HEK293 (cell line): ENCODE measurements at regions not wholly inside any gene's neighbourhood (a gene's known extent, or its start where the extent isn't known, plus 50 kb on each side); places are given as distances from the start of the nearest gene placed in this dataset.

ENCODE experiments used
- CTCF ChIA-PET: fragments of 350-600 bp; formaldehyde crosslinking; extraction: SDS; loops from one replicate; lab custom pipeline; 2021; ENCODE audit warnings: antibody characterized with exemption; lab: Yijun Ruan, JAX
- POLR2A ChIA-PET: fragments of 300-600 bp; formaldehyde crosslinking; extraction: SDS; loops from one replicate; lab custom pipeline; 2020; ENCODE audit warnings: antibody characterized with exemption, inconsistent platforms; lab: Yijun Ruan, JAX
- H3K27ac ChIP-seq: fragments of 200-500 bp; sonication (Bioruptor generic); 2 replicates; pipeline ENCODE4 v1.5.1; 2014; ENCODE audit warnings: low read depth, low read length, control low read depth, inconsistent platforms; ENCODE audit errors: extremely low read depth
- H3K36me3 ChIP-seq, 2 experiments: fragments of 200-500 bp in 1 of 2; sonication (Bioruptor generic) in 1 of 2; 1 replicate in 1 of 2; 2 replicates in 1 of 2; pipeline ENCODE4 v1.5.1; 2014 to 2017; ENCODE audit warnings: inconsistent platforms in 2 of 2, low read length in 2 of 2; ENCODE audit not compliant: control insufficient read depth in 2 of 2, insufficient read depth in 1 of 2
- H3K4me1 ChIP-seq: fragments of 200-500 bp; sonication (Bioruptor generic); 2 replicates; pipeline ENCODE4 v1.5.1; 2014; ENCODE audit warnings: mild to moderate bottlenecking, low read length, inconsistent platforms; ENCODE audit not compliant: control insufficient read depth, insufficient read depth
- H3K4me3 ChIP-seq: 2 replicates; pipeline ENCODE4 v1.5.1; 2011; ENCODE audit warnings: low read depth, mild to moderate bottlenecking, control low read depth, low read length, moderate library complexity
- H3K9me3 ChIP-seq: fragments of 200-500 bp; sonication (Bioruptor generic); 2 replicates; pipeline ENCODE4 v1.5.1; 2014; ENCODE audit warnings: low read depth, low read length, inconsistent platforms; ENCODE audit not compliant: control insufficient read depth, insufficient read depth
- HOXA7 ChIP-seq: sonication (generic); formaldehyde crosslinking; IDR thresholded peaks from 2 replicates; pipeline ENCODE4 v1.8.1; 2022; ENCODE audit warnings: missing genetic modification reagents, borderline replicate concordance
- KLF16 ChIP-seq: fragments of 450-650 bp; formaldehyde crosslinking; IDR thresholded peaks from 2 replicates; pipeline ENCODE4 v1.5.1; 2017; ENCODE audit warnings: missing biosample characterization, missing genetic modification characterization
- MYNN ChIP-seq: fragments of 450-650 bp; formaldehyde crosslinking; IDR thresholded peaks from 2 replicates; pipeline ENCODE4 v1.5.1; 2016; ENCODE audit warnings: missing biosample characterization, missing genetic modification characterization, borderline replicate concordance
- PBX3 ChIP-seq: sonication (generic); formaldehyde crosslinking; IDR thresholded peaks from 2 replicates; pipeline ENCODE4 v1.8.1; 2022; ENCODE audit warnings: mild to moderate bottlenecking, moderate library complexity, missing genetic modification reagents
- PRDM10 ChIP-seq: fragments of 450-650 bp; formaldehyde crosslinking; IDR thresholded peaks from 2 replicates; pipeline ENCODE4 v1.5.1; 2016; ENCODE audit warnings: missing biosample characterization, missing genetic modification characterization
- SP7 ChIP-seq: fragments of 450-650 bp; formaldehyde crosslinking; IDR thresholded peaks from 2 replicates; pipeline ENCODE4 v1.5.1; 2016; ENCODE audit warnings: missing biosample characterization, missing genetic modification characterization
- TRIM28 ChIP-seq: IDR thresholded peaks from 2 replicates; pipeline ENCODE4 v1.6.1; 2011; ENCODE audit warnings: low read length, control low read depth, borderline replicate concordance
- TSHZ1 ChIP-seq: fragments of 450-650 bp; formaldehyde crosslinking; IDR thresholded peaks from 2 replicates; pipeline ENCODE4 v1.5.1; 2016; ENCODE audit warnings: missing biosample characterization, missing genetic modification characterization, borderline replicate concordance
- ZNF169 ChIP-seq: fragments of 450-650 bp; formaldehyde crosslinking; IDR thresholded peaks from 2 replicates; pipeline ENCODE4 v1.5.1; 2016; ENCODE audit warnings: missing biosample characterization, missing genetic modification characterization
- ZNF19 ChIP-seq: fragments of 450-650 bp; formaldehyde crosslinking; IDR thresholded peaks from 2 replicates; pipeline ENCODE4; 2016; ENCODE audit warnings: missing biosample characterization, missing genetic modification characterization, low read depth
- ZNF394 ChIP-seq: fragments of 450-650 bp; formaldehyde crosslinking; IDR thresholded peaks from 2 replicates; pipeline ENCODE4 v1.5.1; 2016; ENCODE audit warnings: missing biosample characterization, missing genetic modification characterization, mild to moderate bottlenecking, moderate library complexity, borderline replicate concordance
- ZNF529 ChIP-seq: fragments of 450-650 bp; formaldehyde crosslinking; IDR thresholded peaks from 2 replicates; pipeline ENCODE4 v1.5.1; 2017; ENCODE audit warnings: missing genetic modification characterization, missing biosample characterization; ENCODE audit not compliant: insufficient replicate concordance
- ZNF596 ChIP-seq: fragments of 450-650 bp; IDR thresholded peaks from 2 replicates; pipeline ENCODE4 v1.5.0; 2018; ENCODE audit warnings: missing biosample characterization, mild to moderate bottlenecking, missing genetic modification characterization, moderate library complexity
- ZNF654 ChIP-seq: fragments of 450-650 bp; formaldehyde crosslinking; IDR thresholded peaks from 2 replicates; pipeline ENCODE4 v1.5.1; 2016; ENCODE audit warnings: low read depth, missing biosample characterization, missing genetic modification characterization
- ZNF658 ChIP-seq: fragments of 450-650 bp; formaldehyde crosslinking; IDR thresholded peaks from 2 replicates; pipeline ENCODE4; 2016; ENCODE audit warnings: missing biosample characterization, missing genetic modification characterization

- TF ChIP-seq TRIM28, result no peak
- TF ChIP-seq KLF16 (tag by site-specific recombination), result no peak
These were observed 442.6 kb upstream of the IGFBP3 start (continued) for GRCh38 chr7:46363688-46364087.

- H3K4me3 ChIP-seq, result no peak overlapping the region
- no peaks in the 10 kb centered on the region for H3K4me1 ChIP-seq
- no peaks in the 10 kb centered on the region for H3K9me3 ChIP-seq
- CTCF ChIA-PET, result no interaction called here
- POLR2A ChIA-PET, result no interaction called here
- TF ChIP-seq ZNF19, result no peak
- no peak for TF ChIP-seq ZNF658 (tag by site-specific recombination)
- TF ChIP-seq MYNN, result no peak
- H3K36me3 ChIP-seq, result no peaks in the 10 kb centered on the region
- no peak overlapping the region for H3K27ac ChIP-seq
These were observed 439.7 kb upstream of the IGFBP3 start for GRCh38 chr7:46360811-46361210.

GRCh38 chr7:46360296-46360695 lies 439.2 kb upstream of the IGFBP3 start:
- no peak for TF ChIP-seq ZNF596 (tag by site-specific recombination)
- TF ChIP-seq PBX3 (CRISPR knock-in tag), result no peak
- TF ChIP-seq PRDM10 (tag by site-specific recombination), result no peak
- no peak for TF ChIP-seq TSHZ1
- TF ChIP-seq ZNF19, result no peak
- TF ChIP-seq ZNF394 (tag by site-specific recombination), result no peak
- TF ChIP-seq SP7 (tag by site-specific recombination), result no peak
- TF ChIP-seq ZNF654 (tag by site-specific recombination), result no peak
- TF ChIP-seq ZNF169 (tag by site-specific recombination), result no peak
- TF ChIP-seq ZNF529, result no peak
- no peak for TF ChIP-seq HOXA7 (CRISPR knock-in tag)
- no peaks in the 10 kb centered on the region for H3K9me3 ChIP-seq
- no peak overlapping the region for H3K4me3 ChIP-seq
- H3K4me1 ChIP-seq, result no peaks in the 10 kb centered on the region
- POLR2A ChIA-PET, result no interaction called here
- H3K27ac ChIP-seq, result no peak overlapping the region
- CTCF ChIA-PET, result no interaction called here
- H3K36me3 ChIP-seq, result no peaks in the 10 kb centered on the region
